PC-3 (cell line): ENCODE measurements at regions not wholly inside any gene's neighbourhood (a gene's known extent, or its start where the extent isn't known, plus 50 kb on each side); places are given as distances from the start of the nearest gene placed in this dataset.

Experiments
- ATAC-seq: fragments of 200-7000 bp; cut with Tn5 transposase; 2 replicates; pipeline ENCODE4 v1.9.1; 2020; ENCODE audit warnings: mild to moderate bottlenecking, moderate library complexity
- BruUV-seq: library from RNA; stranded (reverse); fragments of 400-500 nt; replicated peaks from 2 replicates; lab custom pipeline; 2021; lab: Mats Ljungman, UMichigan
- CTCF ChIA-PET: fragments of 300-600 bp; sonication (Branson Sonifier 250); formaldehyde crosslinking; loops from one replicate; lab custom pipeline; 2022; ENCODE audit warnings: antibody characterized with exemption; lab: Charles Lee
- POLR2A ChIA-PET: fragments of 300-600 bp; sonication (Branson Sonifier 250); formaldehyde crosslinking; loops from one replicate; lab custom pipeline; 2022; ENCODE audit warnings: antibody characterized with exemption; ENCODE audit not compliant: unreplicated experiment; lab: Charles Lee
- DNase-seq: peaks from one replicate; pipeline ENCODE4 v3.0.0-alpha.2; 2015
- H2AFZ ChIP-seq: fragments of 300-600 bp; sonication (generic); 2 replicates; pipeline ENCODE4 v1.6.0; 2016; ENCODE audit warnings: antibody characterized with exemption, low read length
- H3F3A ChIP-seq: fragments of 300-600 bp; sonication (generic); one replicate; pipeline ENCODE4 v1.6.0; 2017; ENCODE audit warnings: antibody characterized with exemption, low read length, control low read depth, mild to moderate bottlenecking; ENCODE audit not compliant: unreplicated experiment
- H3K27ac ChIP-seq: fragments of 300-600 bp; sonication (generic); 2 replicates; pipeline ENCODE4 v1.5.1; 2016; ENCODE audit warnings: mild to moderate bottlenecking, low read length
- H3K27me3 ChIP-seq: fragments of 300-600 bp; sonication (generic); 2 replicates; pipeline ENCODE4 v1.6.1; 2016; ENCODE audit warnings: low read length, mixed read lengths
- H3K36me3 ChIP-seq: fragments of 300-600 bp; sonication (generic); 2 replicates; pipeline ENCODE4 v1.6.1; 2016; ENCODE audit warnings: low read depth, mixed run types, low read length, mixed read lengths
- H3K4me1 ChIP-seq: fragments of 300-600 bp; sonication (generic); 2 replicates; pipeline ENCODE4 v1.5.1; 2016; ENCODE audit warnings: low read length; ENCODE audit not compliant: insufficient read depth
- H3K4me2 ChIP-seq: fragments of 300-600 bp; sonication (generic); 2 replicates; pipeline ENCODE4 v1.6.0; 2016; ENCODE audit warnings: low read length
- H3K4me3 ChIP-seq: fragments of 300-600 bp; sonication (generic); 2 replicates; pipeline ENCODE4 v1.5.1; 2016; ENCODE audit warnings: mild to moderate bottlenecking, low read length, mixed read lengths
- H3K79me2 ChIP-seq: fragments of 300-600 bp; sonication (generic); 2 replicates; pipeline ENCODE4 v1.6.1; 2017; ENCODE audit warnings: low read length, mixed read lengths
- H3K9ac ChIP-seq: fragments of 300-600 bp; sonication (generic); 2 replicates; pipeline ENCODE4 v1.6.0; 2016; ENCODE audit warnings: mild to moderate bottlenecking, low read length
- H3K9me2 ChIP-seq: fragments of 300-600 bp; sonication (generic); replicated peaks from 2 replicates; pipeline ENCODE4 v1.6.1; 2016; ENCODE audit warnings: mixed run types, low read length, mixed read lengths
- H3K9me3 ChIP-seq: fragments of 300-600 bp; sonication (generic); 2 replicates; pipeline ENCODE4 v1.6.1; 2016; ENCODE audit warnings: low read length, mixed read lengths
- H4K20me1 ChIP-seq: fragments of 300-600 bp; sonication (generic); 2 replicates; pipeline ENCODE4 v1.6.1; 2016; ENCODE audit warnings: low read length, mixed read lengths
- EZH2 ChIP-seq: fragments of 300-600 bp; sonication (generic); IDR thresholded peaks from one replicate; pipeline ENCODE4 v1.6.1; 2017; ENCODE audit warnings: antibody characterized with exemption, mild to moderate bottlenecking, low read length; ENCODE audit not compliant: unreplicated experiment
- EZH2phosphoT487 ChIP-seq: fragments of 300-600 bp; sonication (generic); IDR thresholded peaks from 2 replicates; pipeline ENCODE4 v1.6.1; 2018; ENCODE audit warnings: mild to moderate bottlenecking, antibody characterized with exemption, low read length, borderline replicate concordance
- intact Hi-C: fragments of 100-400 bp; cut with micrococcal nuclease; formaldehyde crosslinking; loops from 2 replicates; pipeline ENCODE4 v1.9.0; 2023
- TF ChIP-seq, protein P1 (sequence below): fragments of 300-600 bp; sonication (generic); conservative IDR thresholded peaks from 2 replicates; pipeline ENCODE4 v1.5.1; 2017; ENCODE audit warnings: antibody characterized with exemption, low read depth, mild to moderate bottlenecking, low read length

DNA sequence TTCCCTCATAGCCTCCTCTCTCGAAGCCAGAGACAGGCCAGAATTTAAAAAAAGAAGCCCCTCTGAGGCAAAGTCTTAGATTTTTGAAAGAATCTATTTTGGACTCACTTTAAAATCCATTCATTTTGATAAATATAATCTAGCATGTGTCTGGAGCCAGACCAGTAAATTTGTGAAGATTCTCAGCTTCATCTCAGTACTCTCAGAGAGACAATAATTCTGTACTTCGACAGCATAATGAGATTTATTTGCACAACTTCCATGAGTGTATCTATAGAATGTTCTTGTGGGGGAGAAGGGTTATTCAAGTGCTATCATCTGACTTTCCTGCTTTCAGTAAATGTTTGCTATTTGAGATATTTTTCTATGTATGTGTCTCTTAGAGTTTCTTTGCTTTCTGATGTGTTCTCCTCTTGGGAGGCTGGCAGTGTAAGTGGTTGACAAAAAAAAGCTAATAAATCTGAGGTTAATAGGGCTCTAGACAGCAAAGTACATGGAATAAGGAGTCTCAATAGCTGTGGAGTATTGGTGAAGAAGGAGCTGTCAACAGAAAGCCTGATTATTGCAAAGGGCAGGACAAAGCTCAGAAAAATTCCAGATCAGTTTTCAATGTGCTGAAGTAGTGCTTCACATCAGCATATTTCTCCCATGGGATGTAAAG is 223.0 kb downstream of the PTBP2 start:
- Histone ChIP-seq H3K27me3 (peaks cover 42% of the 10 kb centered on the region; the same call in 1 of the 2 replicates), H3K36me3 (no peaks in the 10 kb centered on the region), H3K4me3 (no peak overlapping the region), H3K4me1 (no peaks in the 10 kb centered on the region), H3F3A (no peaks in the 10 kb centered on the region), H3K9me3 (no peaks in the 10 kb centered on the region), H3K79me2 (no peaks in the 10 kb centered on the region), H3K27ac (no peak overlapping the region), H2AFZ (no peak overlapping the region), H3K9ac (no peak overlapping the region), H3K9me2 (no peaks in the 10 kb centered on the region; the same call in 1 of the 2 replicates), H3K4me2 (no peak overlapping the region), H4K20me1 (no peaks in the 10 kb centered on the region)
- TF ChIP-seq, protein P1, sequence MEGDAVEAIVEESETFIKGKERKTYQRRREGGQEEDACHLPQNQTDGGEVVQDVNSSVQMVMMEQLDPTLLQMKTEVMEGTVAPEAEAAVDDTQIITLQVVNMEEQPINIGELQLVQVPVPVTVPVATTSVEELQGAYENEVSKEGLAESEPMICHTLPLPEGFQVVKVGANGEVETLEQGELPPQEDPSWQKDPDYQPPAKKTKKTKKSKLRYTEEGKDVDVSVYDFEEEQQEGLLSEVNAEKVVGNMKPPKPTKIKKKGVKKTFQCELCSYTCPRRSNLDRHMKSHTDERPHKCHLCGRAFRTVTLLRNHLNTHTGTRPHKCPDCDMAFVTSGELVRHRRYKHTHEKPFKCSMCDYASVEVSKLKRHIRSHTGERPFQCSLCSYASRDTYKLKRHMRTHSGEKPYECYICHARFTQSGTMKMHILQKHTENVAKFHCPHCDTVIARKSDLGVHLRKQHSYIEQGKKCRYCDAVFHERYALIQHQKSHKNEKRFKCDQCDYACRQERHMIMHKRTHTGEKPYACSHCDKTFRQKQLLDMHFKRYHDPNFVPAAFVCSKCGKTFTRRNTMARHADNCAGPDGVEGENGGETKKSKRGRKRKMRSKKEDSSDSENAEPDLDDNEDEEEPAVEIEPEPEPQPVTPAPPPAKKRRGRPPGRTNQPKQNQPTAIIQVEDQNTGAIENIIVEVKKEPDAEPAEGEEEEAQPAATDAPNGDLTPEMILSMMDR: no peak
- TF ChIP-seq EZH2phosphoT487 (no peak), EZH2 (no peak)
- BruUV-seq: no TSS peak
- POLR2A ChIA-PET: no interaction called here
- intact Hi-C loops: no loop called here
- ATAC-seq (no peak), DNase-seq (no peak)
- CTCF ChIA-PET: no interaction called here

DNA sequence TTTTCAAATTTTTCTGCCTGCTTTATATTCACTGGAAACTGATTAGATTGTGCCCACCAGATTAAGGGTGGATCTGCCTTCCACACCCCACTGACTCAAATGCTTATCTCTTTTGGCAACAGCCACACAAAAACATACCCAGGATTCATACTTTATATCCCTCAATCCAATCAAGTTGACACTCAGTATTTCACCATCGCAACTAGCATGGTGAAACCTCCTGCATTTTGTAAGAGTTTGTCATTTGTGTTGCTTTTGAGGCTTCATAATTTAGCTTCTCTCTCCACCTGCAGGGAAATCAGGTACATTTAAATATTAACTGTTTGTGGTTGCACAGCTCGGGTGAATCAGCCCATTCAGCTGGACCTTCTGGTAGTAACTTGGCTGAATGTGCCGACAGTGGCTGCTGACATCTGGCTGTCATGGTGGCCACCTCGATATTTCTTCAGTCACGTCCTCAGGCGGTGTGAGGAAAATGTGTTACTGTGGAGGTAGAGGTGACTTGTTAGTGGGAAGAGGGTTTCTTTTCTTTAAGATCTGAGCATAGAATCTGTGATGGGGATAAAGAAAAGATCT is 224.0 kb downstream of the PTBP2 start:
- Histone ChIP-seq H3K4me1 (no peaks in the 10 kb centered on the region), H3K36me3 (no peaks in the 10 kb centered on the region), H3K27me3 (peaks cover 42% of the 10 kb centered on the region; the same call in 1 of the 2 replicates), H3F3A (no peaks in the 10 kb centered on the region), H4K20me1 (no peaks in the 10 kb centered on the region), H3K4me3 (no peak overlapping the region), H3K27ac (no peak overlapping the region), H3K9ac (no peak overlapping the region), H3K4me2 (no peak overlapping the region), H3K79me2 (no peaks in the 10 kb centered on the region), H2AFZ (no peak overlapping the region), H3K9me3 (no peaks in the 10 kb centered on the region), H3K9me2 (no peaks in the 10 kb centered on the region; the same call in 1 of the 2 replicates)
- ATAC-seq (no peak), DNase-seq (no peak)
- ChIA-PET POLR2A (no interaction called here), CTCF (no interaction called here)
- intact Hi-C loops: no loop called here
- TF ChIP-seq, protein P1: no peak
- TF ChIP-seq EZH2 (no peak), EZH2phosphoT487 (no peak)
- BruUV-seq: no TSS peak

DNA sequence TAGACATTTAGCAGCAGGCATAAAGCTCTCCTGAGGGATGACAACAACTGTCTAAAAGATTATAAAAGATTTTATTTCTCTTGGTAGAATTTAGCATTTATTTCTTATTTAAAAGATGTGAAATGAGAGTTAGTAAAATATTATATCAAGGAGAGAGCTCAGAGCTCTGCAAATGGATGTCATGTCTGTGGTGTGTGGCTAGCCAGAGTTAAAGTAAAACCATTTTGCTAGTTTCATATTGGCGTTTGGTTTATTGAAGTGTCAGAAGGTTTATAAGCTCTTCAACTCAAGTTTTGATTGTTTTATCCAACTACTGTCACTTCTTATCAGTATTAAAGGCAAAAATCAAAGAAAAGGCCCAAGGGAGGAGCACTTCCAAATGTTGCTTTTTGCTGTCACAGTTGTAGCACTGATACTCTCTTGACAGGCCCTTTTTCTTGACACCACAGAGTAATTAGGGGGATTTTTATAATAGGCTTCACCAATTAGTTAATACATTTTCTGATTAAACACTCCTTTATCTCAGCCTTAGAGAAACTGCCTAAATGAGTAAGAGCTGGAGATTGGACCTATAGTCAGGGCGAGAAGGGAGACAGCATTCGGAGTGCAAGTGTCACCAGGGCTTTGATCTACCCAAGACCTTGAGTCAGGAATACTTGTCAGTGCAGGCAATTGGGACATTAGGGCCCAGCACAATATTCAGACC is 233.9 kb downstream of the PTBP2 start:
- H3K27ac ChIP-seq: no peak overlapping the region
- no peaks in the 10 kb centered on the region for H3K36me3 ChIP-seq
- H3K79me2 ChIP-seq: no peaks in the 10 kb centered on the region
- no peak overlapping the region for H3K4me2 ChIP-seq
- ChIA-PET POLR2A (no interaction called here), CTCF (no interaction called here)
- H3K27me3 ChIP-seq: no peaks in the 10 kb centered on the region
- H3K4me3 ChIP-seq: no peak overlapping the region
- TF ChIP-seq EZH2 (no peak), EZH2phosphoT487 (no peak)
- TF ChIP-seq, protein P1: no peak
- BruUV-seq: no TSS peak
- intact Hi-C loops: no loop called here
- H2AFZ ChIP-seq: no peak overlapping the region
- ATAC-seq (no peak), DNase-seq (no peak)
- no peaks in the 10 kb centered on the region for H3K9me3 ChIP-seq
- peaks cover 4% of the 10 kb centered on the region; the same call in 1 of the 2 replicates for H3K4me1 ChIP-seq
- H3F3A ChIP-seq: no peaks in the 10 kb centered on the region
- no peak overlapping the region for H3K9ac ChIP-seq
- H3K9me2 ChIP-seq: no peaks in the 10 kb centered on the region
- H4K20me1 ChIP-seq: no peaks in the 10 kb centered on the region
